Heart left ventricle (tissue), 13 donors: ENCODE measurements at regions not wholly inside any gene's neighbourhood (a gene's known extent, or its start where the extent isn't known, plus 50 kb on each side); places are given as distances from the start of the nearest gene placed in this dataset.

Experiments used
- POLR2A ChIP-seq, 2 donors: fragments of 450-650 bp; IDR thresholded peaks; one replicate each; pipeline ENCODE4 v1.6.1; 2017; ENCODE audit warnings: antibody characterized with exemption in 2 of 2, mild to moderate bottlenecking in 2 of 2, moderate library complexity in 2 of 2
- TF ChIP-seq, protein P1 (sequence below), 12 donors: fragments of 200-600 bp; sonication (generic) in 4 of 12; IDR thresholded peaks; one replicate each; pipeline versions ENCODE4 v1.5.0 to v1.8.0; 2018 to 2022; ENCODE audit warnings: antibody characterized with exemption in 12 of 12, mild to moderate bottlenecking in 5 of 12
- donor health status: ischemic (EF 13 %, LVEDD 7.1; RV severe dilation, severe dysfunction).
- donor health status: DM: no; HTN: yes; CAD: no.
- donor health status: DM: no; HTN: no; CAD: no.
- donor health status: ischemic (EF 25% LVEDD 6.9; RV normal size, moderate dysfunction).
- donor health status: ischemic (EF 25% LVEDD 5.7; RV mildly dilated, moderate dysfunction).
- donor health status: ischemic (EF 35%, LVEDD 5.7; RV mildly dilated, moderate dysfunction).
- donor health status: nonischemic (EF 11% LVEDD 7.7; RV severe dilation, severe dysfunction).
- donor health status: DM: yes; HTN: yes; CAD: no.
- donor health status: PGD.
- donor health status: ischemic (EF 29% LVEDD 5.4; RV normal size, mild dysfunction).
- donor health status: nonischemic (EF 23%, LVEDD 6.1; RV moderate dilation, normal function).

DNA sequence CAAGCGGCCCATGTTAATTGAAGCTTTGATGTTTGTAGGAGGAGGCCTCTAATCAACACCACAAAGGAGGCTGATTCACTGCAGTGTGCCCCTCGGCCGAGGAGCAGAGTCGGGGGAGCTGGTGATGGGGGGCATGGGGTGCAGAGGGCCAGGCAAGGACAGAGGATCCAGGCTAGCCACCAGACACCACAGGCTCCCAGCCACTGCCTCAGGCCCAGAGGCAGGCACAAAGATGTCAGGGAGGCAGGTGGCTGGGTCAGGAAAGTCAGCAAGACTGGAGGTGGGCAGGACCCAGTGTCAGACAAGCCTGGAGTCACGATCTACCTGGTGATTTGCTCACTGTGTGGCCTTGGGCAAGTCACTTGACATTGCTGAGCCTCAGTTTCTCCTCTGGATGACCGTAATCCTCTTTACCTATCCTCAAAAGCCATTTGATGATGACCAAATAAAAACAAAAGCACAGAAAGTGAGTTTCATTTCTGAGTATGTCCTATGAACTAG lies 121.0 kb downstream of the BUD13 start:
- TF ChIP-seq POLR2A (IDR thresholded peaks at IDR 0.05) = no peak
- TF ChIP-seq, protein P1, sequence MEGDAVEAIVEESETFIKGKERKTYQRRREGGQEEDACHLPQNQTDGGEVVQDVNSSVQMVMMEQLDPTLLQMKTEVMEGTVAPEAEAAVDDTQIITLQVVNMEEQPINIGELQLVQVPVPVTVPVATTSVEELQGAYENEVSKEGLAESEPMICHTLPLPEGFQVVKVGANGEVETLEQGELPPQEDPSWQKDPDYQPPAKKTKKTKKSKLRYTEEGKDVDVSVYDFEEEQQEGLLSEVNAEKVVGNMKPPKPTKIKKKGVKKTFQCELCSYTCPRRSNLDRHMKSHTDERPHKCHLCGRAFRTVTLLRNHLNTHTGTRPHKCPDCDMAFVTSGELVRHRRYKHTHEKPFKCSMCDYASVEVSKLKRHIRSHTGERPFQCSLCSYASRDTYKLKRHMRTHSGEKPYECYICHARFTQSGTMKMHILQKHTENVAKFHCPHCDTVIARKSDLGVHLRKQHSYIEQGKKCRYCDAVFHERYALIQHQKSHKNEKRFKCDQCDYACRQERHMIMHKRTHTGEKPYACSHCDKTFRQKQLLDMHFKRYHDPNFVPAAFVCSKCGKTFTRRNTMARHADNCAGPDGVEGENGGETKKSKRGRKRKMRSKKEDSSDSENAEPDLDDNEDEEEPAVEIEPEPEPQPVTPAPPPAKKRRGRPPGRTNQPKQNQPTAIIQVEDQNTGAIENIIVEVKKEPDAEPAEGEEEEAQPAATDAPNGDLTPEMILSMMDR (IDR thresholded peaks at IDR 0.05) = no peak
